Heart left ventricle (tissue), 16 donors: ENCODE measurements at regions not wholly inside any gene's neighbourhood (a gene's known extent, or its start where the extent isn't known, plus 50 kb on each side); places are given as distances from the start of the nearest gene placed in this dataset.
A peak's percentile ranks its signal among the peaks of the same experiment; 100 is the strongest.

Source experiments
- ATAC-seq, 4 donors: fragments of 200-7000 bp; cut with Tn5 transposase; one replicate each; pipeline ENCODE4 v1.9.1; 2020 to 2022; ENCODE audit warnings: moderate library complexity in 4 of 4, mild to moderate bottlenecking in 3 of 4, moderate number of reproducible peaks in 1 of 4
- DNase-seq, 5 donors: peaks; one replicate each; pipeline ENCODE4 v3.0.0-alpha.2; 2020
- H3K27ac ChIP-seq, 12 donors: fragments of 200-600 bp; sonication (generic) in 4 of 12; one replicate each; pipeline versions ENCODE4 v1.5.0 to v1.8.0; 2016 to 2022; ENCODE audit warnings: mild to moderate bottlenecking in 2 of 12
- H3K27me3 ChIP-seq, 9 donors: fragments of 200-600 bp; sonication (generic) in 2 of 9; one replicate each; pipeline versions ENCODE4 v1.5.1 to v1.8.0; 2016 to 2022; ENCODE audit warnings: mild to moderate bottlenecking in 3 of 9
- H3K36me3 ChIP-seq, 9 donors: fragments of 200-600 bp; sonication (generic) in 2 of 9; one replicate each; pipeline versions ENCODE4 v1.5.0 to v1.8.0; 2018 to 2022; ENCODE audit warnings: mild to moderate bottlenecking in 2 of 9
- H3K4me1 ChIP-seq, 12 donors: fragments of 200-600 bp; sonication (generic) in 4 of 12; one replicate each; pipeline versions ENCODE4 v1.5.0 to v1.8.0; 2016 to 2022; ENCODE audit warnings: mild to moderate bottlenecking in 3 of 12
- H3K4me3 ChIP-seq, 12 donors: fragments of 200-600 bp; sonication (generic) in 4 of 12; one replicate each; pipeline versions ENCODE4 v1.5.0 to v1.8.0; 2017 to 2022; ENCODE audit warnings: mild to moderate bottlenecking in 9 of 12, moderate library complexity in 4 of 12
- H3K9me3 ChIP-seq, 12 donors: fragments of 200-600 bp; sonication (generic) in 4 of 12; one replicate each; pipeline versions ENCODE4 v1.5.0 to v1.8.0; 2016 to 2022; ENCODE audit warnings: mild to moderate bottlenecking in 1 of 12
- CTCF ChIP-seq, 12 donors: fragments of 200-600 bp; sonication (generic) in 4 of 12; IDR thresholded peaks; one replicate each; pipeline versions ENCODE4 v1.5.0 to v1.8.0; 2018 to 2022; ENCODE audit warnings: antibody characterized with exemption in 12 of 12, mild to moderate bottlenecking in 5 of 12
- POLR2A ChIP-seq, 2 donors: fragments of 450-650 bp; IDR thresholded peaks; one replicate each; pipeline ENCODE4 v1.6.1; 2017; ENCODE audit warnings: antibody characterized with exemption in 2 of 2, mild to moderate bottlenecking in 2 of 2, moderate library complexity in 2 of 2
- WGBS, 4 donors: extraction: QIAGEN DNeasy Blood & Tissue Kit in 2 of 4; methylation state at CpG; one replicate each; pipeline versions ENCODE4 v1.1.5 to v1.1.7; 2013 to 2018; 5-methylcytosine and 5-hydroxymethylcytosine counted together
- intact Hi-C, 10 donors: fragments of 100-400 bp; cut with DNase I; formaldehyde crosslinking; loops; one replicate each; pipeline versions ENCODE4 v1.11.1 to v1.14.2; 2022
- donor health status: ischemic (EF 13 %, LVEDD 7.1; RV severe dilation, severe dysfunction).
- donor health status: healthy with polysubstance abuse.
- donor health status: DM: no; HTN: yes; CAD: no.
- donor health status: DM: no; HTN: no; CAD: no.
- donor health status: ischemic (EF 25% LVEDD 6.9; RV normal size, moderate dysfunction).
- donor health status: ischemic (EF 25% LVEDD 5.7; RV mildly dilated, moderate dysfunction).
- donor health status: healthy.
- donor health status: DM: yes; HTN: yes; CAD: no.
- donor health status: ischemic (EF 35%, LVEDD 5.7; RV mildly dilated, moderate dysfunction).
- donor health status: nonischemic (EF 11% LVEDD 7.7; RV severe dilation, severe dysfunction).
- donor health status: DM: yes; HTN: yes; CAD: no.
- donor health status: PGD.
- donor health status: ischemic (EF 29% LVEDD 5.4; RV normal size, mild dysfunction).
- donor health status: nonischemic (EF 23%, LVEDD 6.1; RV moderate dilation, normal function).

GRCh38 chr10:4646547-4646946 lies 179.5 kb upstream of the AKR1E2 start:
- H3K27ac ChIP-seq, result peak overlapping the region in 8 of 12 donors; percentile 7 to 50 (median 26)
- TF ChIP-seq POLR2A (IDR thresholded peaks at IDR 0.05) (no peak), CTCF (IDR thresholded peaks at IDR 0.05) (no peak)
- H3K4me3 ChIP-seq, result no peak overlapping the region
- no peaks in the 10 kb centered on the region for H3K9me3 ChIP-seq
- no peak for ATAC-seq
- no peaks in the 10 kb centered on the region for H3K27me3 ChIP-seq
- peaks cover 0 to 45% (median 32%) of the 10 kb centered on the region in 12 donors for H3K4me1 ChIP-seq
- H3K36me3 ChIP-seq, result no peaks in the 10 kb centered on the region
- WGBS, 4 donors, result 44 to 74% (median 52%) methylated on average over 3 of the region's 3 CpGs
- intact Hi-C loops, result loop anchor here in 2 of 10 donors (10.0 kb wide), 2 partner anchors 122 to 132 kb away; no protein-coding TSS in a partner anchor
- DNase-seq, result no peak

GRCh38 chr10:4645836-4646235 lies 180.2 kb upstream of the AKR1E2 start:
- Histone ChIP-seq H3K4me3 (no peak overlapping the region), H3K27ac (peak overlapping the region in 1 of 12 donors; percentile 46), H3K9me3 (no peaks in the 10 kb centered on the region), H3K27me3 (no peaks in the 10 kb centered on the region), H3K36me3 (no peaks in the 10 kb centered on the region), H3K4me1 (peaks cover 4 to 42% (median 31%) of the 10 kb centered on the region in 12 donors)
- TF ChIP-seq CTCF (IDR thresholded peaks at IDR 0.05) (no peak), POLR2A (IDR thresholded peaks at IDR 0.05) (no peak)
- intact Hi-C loops, result loop anchor here in 2 of 10 donors (10.0 kb wide), 2 partner anchors 121 to 131 kb away; no protein-coding TSS in a partner anchor
- ATAC-seq, result no peak
- DNase-seq, result no peak
- 31 to 69% (median 38%) methylated on average over 2 of the region's 2 CpGs for WGBS, 4 donors

GRCh38 chr10:4643471-4643870 lies 182.5 kb upstream of the AKR1E2 start:
- WGBS, 4 donors, result 87 to 97% (median 94%) methylated on average over 1 of the region's 1 CpG
- ATAC-seq (no peak), DNase-seq (no peak)
- H3K27ac ChIP-seq, result peak overlapping the region in 1 of 12 donors; percentile 33
- no peaks in the 10 kb centered on the region for H3K9me3 ChIP-seq
- H3K4me1 ChIP-seq, result peaks cover 0 to 41% (median 27%) of the 10 kb centered on the region in 12 donors
- H3K36me3 ChIP-seq, result no peaks in the 10 kb centered on the region
- no peaks in the 10 kb centered on the region for H3K27me3 ChIP-seq
- intact Hi-C loops, result loop anchor here in 2 of 10 donors (10.0 kb wide), 2 partner anchors 119 to 129 kb away; no protein-coding TSS in a partner anchor
- H3K4me3 ChIP-seq, result no peak overlapping the region
- TF ChIP-seq CTCF (IDR thresholded peaks at IDR 0.05), result no peak
- no peak for TF ChIP-seq POLR2A (IDR thresholded peaks at IDR 0.05)

- Histone ChIP-seq H3K4me1 (peaks cover 0 to 35% (median 14%) of the 10 kb centered on the region in 12 donors), H3K27me3 (no peaks in the 10 kb centered on the region), H3K4me3 (no peak overlapping the region), H3K36me3 (no peaks in the 10 kb centered on the region), H3K9me3 (no peaks in the 10 kb centered on the region), H3K27ac (peak overlapping the region; percentile 29 to 86 (median 64))
- ATAC-seq, result peak; percentile 84 to 89 (median 86)
- TF ChIP-seq CTCF (IDR thresholded peaks at IDR 0.05), result no peak
- TF ChIP-seq POLR2A (IDR thresholded peaks at IDR 0.05), result peak in 1 of 2 donors; percentile 21
- intact Hi-C loops, result loop anchor here in 2 of 10 donors (10.0 kb wide), 2 partner anchors 115 to 125 kb away; no protein-coding TSS in a partner anchor
- DNase-seq, result peak in 1 of 5 donors; percentile 54
- 11 to 30% (median 17%) methylated on average over 2 of the region's 2 CpGs for WGBS, 4 donors
Observed at GRCh38 chr10:4639960-4640359, 186.0 kb upstream of the AKR1E2 start.
